ENCODE measurements at regions not wholly inside any gene's neighbourhood (a gene's known extent, or its start where the extent isn't known, plus 50 kb on each side); places are given as distances from the start of the nearest gene placed in this dataset.

DNA sequence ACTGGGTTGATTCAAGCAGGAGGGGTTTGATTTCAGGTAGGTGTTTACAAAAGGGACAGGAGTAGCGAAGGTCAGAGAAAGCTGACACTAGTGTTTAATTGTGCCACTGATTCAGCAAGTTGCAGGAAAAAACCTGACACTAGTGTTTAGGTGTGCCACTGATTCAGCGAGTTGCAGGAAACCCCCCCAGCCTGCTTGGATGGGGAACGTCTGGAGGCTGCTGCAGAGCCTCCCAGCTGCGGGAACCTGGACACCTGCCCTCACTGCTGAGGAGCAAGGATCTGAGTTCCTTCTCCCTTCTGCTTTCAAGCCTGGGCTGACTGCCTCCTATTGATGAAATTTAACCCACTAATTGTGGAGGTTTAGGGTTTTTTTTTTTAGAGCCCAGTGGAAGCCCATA, 84.2 kb downstream of the AVPR1A start:
- H3K4me1 ChIP-seq (ENCODE audit: insufficient read depth, low read length): peaks cover 3% of the 10 kb centered on the region; the same call in 1 of the 2 replicates
- H3K36me3 ChIP-seq (ENCODE audit: insufficient read depth, low read depth, low read length): no peaks in the 10 kb centered on the region
- no peak overlapping the region for H3K9ac ChIP-seq (ENCODE audit: low read depth, low read length)
- H3K4me3 ChIP-seq (ENCODE audit: low read length): no peak overlapping the region
- H3K27ac ChIP-seq (ENCODE audit: low read length): no peak overlapping the region
- H3K9me3 ChIP-seq (ENCODE audit: insufficient read depth, low read depth, low read length): no peaks in the 10 kb centered on the region
- H3K27me3 ChIP-seq (ENCODE audit: insufficient read depth, low read length): no peaks in the 10 kb centered on the region

DNA sequence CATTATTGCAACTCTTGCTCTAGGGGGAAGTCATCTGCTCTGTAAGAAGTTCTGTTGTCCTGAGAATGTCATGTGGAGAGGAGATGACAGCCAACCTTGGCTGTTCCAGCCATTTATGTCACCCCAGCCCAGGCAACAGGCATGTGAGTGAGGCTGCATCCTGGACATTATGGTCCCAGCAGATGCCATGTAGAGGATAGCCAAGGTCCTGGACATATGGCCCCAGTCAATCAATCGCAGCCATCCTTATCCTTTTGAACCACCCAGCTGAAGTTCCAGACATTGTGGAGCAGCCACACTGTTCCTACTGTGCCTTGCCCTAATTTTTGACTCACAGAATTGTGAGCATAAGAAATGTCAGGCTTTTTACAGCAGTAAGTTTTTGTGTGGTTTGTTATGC, 84.9 kb downstream of the AVPR1A start:
- H3K27ac ChIP-seq (ENCODE audit: low read length): no peak overlapping the region
- H3K9ac ChIP-seq (ENCODE audit: low read depth, low read length): no peak overlapping the region
- H3K4me3 ChIP-seq (ENCODE audit: low read length): no peak overlapping the region
- H3K9me3 ChIP-seq (ENCODE audit: insufficient read depth, low read depth, low read length): no peaks in the 10 kb centered on the region
- H3K36me3 ChIP-seq (ENCODE audit: insufficient read depth, low read depth, low read length): no peaks in the 10 kb centered on the region
- peaks cover 9% of the 10 kb centered on the region; the same call in 1 of the 2 replicates for H3K4me1 ChIP-seq (ENCODE audit: insufficient read depth, low read length)
- no peaks in the 10 kb centered on the region for H3K27me3 ChIP-seq (ENCODE audit: insufficient read depth, low read length)

DNA sequence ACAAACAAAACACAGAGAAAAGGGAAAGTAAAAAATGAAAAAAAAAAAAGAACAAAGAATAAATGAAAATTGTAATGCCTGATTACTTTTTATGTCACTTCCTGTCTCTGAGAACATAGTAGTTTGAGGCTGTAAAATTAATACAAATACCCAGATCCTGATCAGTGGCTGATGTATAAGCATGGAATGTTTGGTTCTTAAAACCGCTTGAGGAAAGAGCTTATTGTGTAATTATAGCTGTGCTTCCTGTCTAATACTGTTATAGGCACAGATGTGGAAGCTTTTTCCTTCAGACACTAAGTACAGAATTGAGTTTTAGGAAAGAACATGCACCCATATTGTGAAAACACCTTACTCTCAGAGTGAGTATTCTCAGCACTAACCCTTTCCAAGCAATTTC, 86.9 kb downstream of the AVPR1A start:
- no peak overlapping the region for H3K27ac ChIP-seq (ENCODE audit: low read length)
- no peaks in the 10 kb centered on the region for H3K36me3 ChIP-seq (ENCODE audit: insufficient read depth, low read depth, low read length)
- no peaks in the 10 kb centered on the region for H3K27me3 ChIP-seq (ENCODE audit: insufficient read depth, low read length)
- no peak overlapping the region for H3K4me3 ChIP-seq (ENCODE audit: low read length)
- peaks cover 10% of the 10 kb centered on the region; the same call in 1 of the 2 replicates for H3K4me1 ChIP-seq (ENCODE audit: insufficient read depth, low read length)
- H3K9me3 ChIP-seq (ENCODE audit: insufficient read depth, low read depth, low read length): no peaks in the 10 kb centered on the region
- no peak overlapping the region for H3K9ac ChIP-seq (ENCODE audit: low read depth, low read length)

DNA sequence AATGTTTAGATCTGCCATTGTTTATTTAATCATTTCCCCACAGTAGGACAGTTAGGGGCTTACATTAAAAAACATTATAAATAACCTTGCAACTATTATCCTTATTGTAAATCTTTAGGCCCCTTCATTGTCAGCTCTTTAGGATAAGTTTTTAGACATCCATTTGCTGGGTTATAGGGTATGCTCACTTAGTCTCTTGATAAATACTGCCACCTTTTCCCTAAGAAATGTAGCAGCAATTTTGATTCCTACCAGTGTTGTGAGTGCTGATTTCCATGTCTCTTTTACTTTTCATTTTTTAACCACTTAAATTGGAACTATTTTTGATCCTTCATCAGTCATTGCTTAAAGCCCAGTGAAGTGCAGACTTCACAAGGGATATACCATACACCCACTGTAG, 94.4 kb downstream of the AVPR1A start:
- no peak overlapping the region for H3K27ac ChIP-seq (ENCODE audit: low read length)
- H3K4me1 ChIP-seq (ENCODE audit: insufficient read depth, low read length): peaks cover 6% of the 10 kb centered on the region; the same call in 1 of the 2 replicates
- no peak overlapping the region for H3K4me3 ChIP-seq (ENCODE audit: low read length)
- H3K9ac ChIP-seq (ENCODE audit: low read depth, low read length): no peak overlapping the region
- H3K9me3 ChIP-seq (ENCODE audit: insufficient read depth, low read depth, low read length): no peaks in the 10 kb centered on the region
- H3K36me3 ChIP-seq (ENCODE audit: insufficient read depth, low read depth, low read length): no peaks in the 10 kb centered on the region
- H3K27me3 ChIP-seq (ENCODE audit: insufficient read depth, low read length): no peaks in the 10 kb centered on the region

DNA sequence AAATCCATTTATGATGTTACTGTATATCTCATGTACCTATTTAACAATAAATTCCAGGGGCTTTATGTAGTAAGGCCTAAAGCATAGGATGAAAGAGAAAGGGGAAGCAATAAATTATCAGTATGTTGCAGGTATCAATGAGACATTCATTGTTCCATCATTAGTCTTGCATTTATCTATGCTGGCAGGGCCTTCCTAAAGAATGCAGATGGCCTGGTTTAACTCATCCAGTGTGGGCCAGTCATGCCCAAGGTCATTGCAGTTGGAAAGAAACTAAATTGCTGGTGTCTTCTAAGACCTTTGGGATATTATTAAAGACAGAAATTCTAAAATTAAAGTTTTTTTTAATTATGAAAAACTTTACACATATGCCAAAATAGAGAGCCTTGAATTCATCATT, 98.3 kb downstream of the AVPR1A start:
- Histone ChIP-seq H3K27me3 (ENCODE audit: insufficient read depth, low read length) (no peaks in the 10 kb centered on the region), H3K9ac (ENCODE audit: low read depth, low read length) (no peak overlapping the region), H3K4me1 (ENCODE audit: insufficient read depth, low read length) (no peaks in the 10 kb centered on the region), H3K27ac (ENCODE audit: low read length) (no peak overlapping the region), H3K36me3 (ENCODE audit: insufficient read depth, low read depth, low read length) (no peaks in the 10 kb centered on the region), H3K9me3 (ENCODE audit: insufficient read depth, low read depth, low read length) (no peaks in the 10 kb centered on the region), H3K4me3 (ENCODE audit: low read length) (no peak overlapping the region)

DNA sequence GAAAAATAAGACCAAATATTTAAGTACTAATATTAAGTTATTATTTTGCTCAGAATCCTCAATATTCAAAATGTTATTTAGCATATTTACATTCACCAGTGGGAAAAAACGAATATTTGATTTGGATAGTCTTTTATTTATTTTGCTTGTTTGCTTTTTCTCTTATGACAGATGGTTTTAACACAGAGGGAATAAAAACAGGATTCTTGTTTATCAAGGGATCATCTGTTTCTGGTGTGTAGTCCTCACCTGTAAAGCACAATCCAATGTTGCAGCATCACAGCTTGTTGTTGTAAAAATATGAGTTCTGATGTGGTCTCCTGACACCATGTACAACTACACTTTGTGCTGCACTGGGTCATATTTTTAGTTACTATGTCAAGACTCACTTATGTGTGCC, 103.9 kb downstream of the AVPR1A start:
- Histone ChIP-seq H3K36me3 (ENCODE audit: insufficient read depth, low read depth, low read length) (no peaks in the 10 kb centered on the region), H3K27me3 (ENCODE audit: insufficient read depth, low read length) (no peaks in the 10 kb centered on the region), H3K9ac (ENCODE audit: low read depth, low read length) (no peak overlapping the region), H3K4me1 (ENCODE audit: insufficient read depth, low read length) (no peaks in the 10 kb centered on the region), H3K4me3 (ENCODE audit: low read length) (no peak overlapping the region), H3K27ac (ENCODE audit: low read length) (no peak overlapping the region), H3K9me3 (ENCODE audit: insufficient read depth, low read depth, low read length) (no peaks in the 10 kb centered on the region)

DNA sequence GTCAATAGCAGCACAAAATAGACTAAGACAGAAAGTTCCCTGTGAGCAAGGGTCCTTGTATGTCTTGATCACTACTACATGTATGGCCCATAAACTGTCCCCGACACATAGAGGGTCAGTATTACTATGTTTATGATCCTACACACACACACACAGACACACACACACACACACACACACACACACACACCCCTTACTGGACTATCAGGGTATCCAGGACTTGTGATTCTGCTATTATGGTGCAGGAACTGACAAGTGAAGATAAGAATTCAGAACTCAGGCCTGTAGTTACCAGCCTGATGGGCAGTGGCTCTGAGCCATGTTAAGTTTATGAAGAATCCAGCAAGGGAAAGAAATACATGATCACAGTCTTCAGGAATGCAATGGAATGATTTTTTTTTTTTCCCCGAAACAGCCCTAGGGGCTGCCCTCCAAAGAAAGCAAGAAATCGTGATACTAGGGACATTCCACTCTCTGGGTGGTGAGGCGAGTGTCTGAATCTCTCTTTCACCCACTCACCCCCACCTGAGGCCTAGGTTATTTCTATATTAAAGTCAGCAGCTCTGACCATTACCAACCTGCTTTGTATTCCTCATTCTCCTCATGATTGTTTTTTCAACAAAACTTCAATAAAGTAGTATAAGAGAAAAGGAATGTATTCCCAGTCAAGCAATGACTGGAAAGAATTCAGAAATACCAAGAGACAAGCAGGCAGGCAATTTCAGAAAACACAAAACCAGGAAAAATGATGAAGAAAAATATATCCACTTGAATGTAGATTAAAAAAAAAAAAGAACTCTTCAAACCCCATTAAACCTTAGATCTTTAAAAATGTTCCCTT, 105.8 kb downstream of the AVPR1A start:
- no peaks in the 10 kb centered on the region for H3K36me3 ChIP-seq (ENCODE audit: insufficient read depth, low read depth, low read length)
- H3K27ac ChIP-seq (ENCODE audit: low read length): no peak overlapping the region
- H3K9me3 ChIP-seq (ENCODE audit: insufficient read depth, low read depth, low read length): no peaks in the 10 kb centered on the region
- H3K9ac ChIP-seq (ENCODE audit: low read depth, low read length): no peak overlapping the region
- no peaks in the 10 kb centered on the region for H3K27me3 ChIP-seq (ENCODE audit: insufficient read depth, low read length)
- H3K4me3 ChIP-seq (ENCODE audit: low read length): no peak overlapping the region
- no peaks in the 10 kb centered on the region for H3K4me1 ChIP-seq (ENCODE audit: insufficient read depth, low read length)

DNA sequence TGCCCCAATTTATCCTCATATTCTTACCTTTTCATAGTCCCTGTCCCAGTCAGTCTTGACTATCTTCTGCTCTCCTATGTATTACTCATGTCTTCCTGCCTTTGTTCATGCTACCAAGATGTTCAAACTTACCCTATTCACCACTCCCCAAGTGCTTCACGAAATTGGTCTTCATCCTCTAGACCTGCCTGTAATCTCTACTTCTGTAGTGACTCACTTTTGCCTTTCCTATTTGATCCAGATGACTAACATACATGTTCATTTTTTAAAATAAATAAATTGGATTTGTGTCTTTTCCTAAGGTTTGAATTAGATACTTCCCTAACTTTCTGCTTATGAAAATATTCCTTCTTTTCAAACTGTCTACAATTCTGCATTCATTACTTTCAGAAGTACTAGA, 107.7 kb upstream of the PPM1H start:
- H3K9me3 ChIP-seq (ENCODE audit: insufficient read depth, low read depth, low read length): no peaks in the 10 kb centered on the region

DNA sequence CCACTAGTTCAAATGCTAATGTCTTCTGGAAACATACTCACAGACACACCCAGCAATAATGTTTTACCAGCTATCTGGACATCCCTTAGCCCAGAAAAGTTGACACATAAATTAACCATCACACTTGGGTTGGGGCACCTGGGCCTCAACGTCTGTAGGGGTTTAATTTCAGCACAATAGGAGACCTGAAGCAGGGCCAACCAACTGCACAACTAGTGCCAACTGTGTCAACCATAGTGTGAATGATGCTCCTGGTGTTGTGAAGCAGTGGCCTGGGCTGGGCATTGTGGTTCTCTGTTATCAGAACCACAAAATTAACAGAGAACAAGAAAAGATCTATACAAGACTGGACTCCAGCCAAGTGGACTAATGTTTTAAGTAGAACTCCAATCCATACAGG, 106.7 kb upstream of the PPM1H start:
- Histone ChIP-seq H3K4me3 (ENCODE audit: low read length) (no peak overlapping the region), H3K9me3 (ENCODE audit: insufficient read depth, low read depth, low read length) (no peaks in the 10 kb centered on the region), H3K27ac (ENCODE audit: low read length) (no peak overlapping the region), H3K4me1 (ENCODE audit: insufficient read depth, low read length) (no peaks in the 10 kb centered on the region), H3K36me3 (ENCODE audit: insufficient read depth, low read depth, low read length) (no peaks in the 10 kb centered on the region), H3K9ac (ENCODE audit: low read depth, low read length) (no peak overlapping the region), H3K27me3 (ENCODE audit: insufficient read depth, low read length) (no peaks in the 10 kb centered on the region)

More for the DNA sequence above, 107.7 kb upstream of the PPM1H start:
- H3K4me1 ChIP-seq (ENCODE audit: insufficient read depth, low read length): no peaks in the 10 kb centered on the region
- H3K27me3 ChIP-seq (ENCODE audit: insufficient read depth, low read length): no peaks in the 10 kb centered on the region
- H3K36me3 ChIP-seq (ENCODE audit: insufficient read depth, low read depth, low read length): no peaks in the 10 kb centered on the region
- H3K4me3 ChIP-seq (ENCODE audit: low read length): no peak overlapping the region
- H3K27ac ChIP-seq (ENCODE audit: low read length): no peak overlapping the region
- no peak overlapping the region for H3K9ac ChIP-seq (ENCODE audit: low read depth, low read length)

DNA sequence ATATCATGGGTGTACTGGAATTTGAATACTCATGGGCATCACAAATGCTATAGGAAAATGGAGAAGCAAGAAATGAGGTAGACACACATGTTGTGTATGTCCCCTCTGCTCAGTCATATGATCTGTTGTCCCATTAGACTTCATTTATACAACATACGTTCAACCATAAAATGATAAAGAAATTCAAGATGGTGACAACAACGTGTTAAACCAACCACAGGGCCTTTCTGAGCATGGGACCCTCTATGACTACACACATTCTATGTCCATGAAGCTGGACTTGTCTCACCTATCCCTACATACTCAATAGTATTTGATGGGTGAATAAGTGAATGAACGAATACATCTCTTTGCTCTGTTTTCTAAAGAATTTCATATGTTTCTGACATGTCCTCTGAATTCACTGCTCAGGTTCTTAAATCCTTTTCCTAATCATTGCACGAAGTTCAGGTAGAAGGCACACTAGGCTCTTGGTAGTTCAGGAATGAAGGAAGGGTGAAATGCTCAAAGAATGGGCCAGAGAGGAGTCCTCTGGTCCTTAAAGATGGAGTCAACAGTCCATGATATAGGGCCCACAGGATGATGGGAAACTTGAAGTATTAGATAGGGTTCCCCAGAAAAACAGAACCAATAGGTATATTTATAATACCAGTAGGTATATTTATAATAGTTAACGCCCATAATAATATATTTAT, 105.7 kb upstream of the PPM1H start:
- H3K27ac ChIP-seq (ENCODE audit: low read length): no peak overlapping the region
- no peak overlapping the region for H3K4me3 ChIP-seq (ENCODE audit: low read length)
- no peaks in the 10 kb centered on the region for H3K36me3 ChIP-seq (ENCODE audit: insufficient read depth, low read depth, low read length)

DNA sequence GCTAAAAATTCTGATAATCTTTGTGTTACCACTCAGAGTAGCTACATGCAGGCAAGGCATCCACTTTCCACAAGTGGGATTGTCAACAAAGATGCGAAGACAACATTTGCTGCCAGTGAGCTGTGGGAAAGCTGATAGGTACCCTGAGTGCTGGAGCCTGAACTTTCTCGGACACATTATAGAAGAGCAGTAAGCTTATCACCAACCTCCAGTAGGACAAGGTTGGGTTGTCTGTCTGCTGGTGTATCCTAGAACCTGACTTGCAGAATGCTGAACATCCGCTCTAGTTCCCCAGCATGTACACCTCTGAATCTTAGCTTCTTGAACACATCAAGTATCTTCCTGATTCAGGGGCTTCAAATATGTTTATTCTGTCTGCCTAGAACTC, 103.8 kb upstream of the PPM1H start:
- H3K27me3 ChIP-seq (ENCODE audit: insufficient read depth, low read length): no peaks in the 10 kb centered on the region
- H3K9me3 ChIP-seq (ENCODE audit: insufficient read depth, low read depth, low read length): no peaks in the 10 kb centered on the region
- no peak overlapping the region for H3K27ac ChIP-seq (ENCODE audit: low read length)
- no peak overlapping the region for H3K9ac ChIP-seq (ENCODE audit: low read depth, low read length)
- H3K4me3 ChIP-seq (ENCODE audit: low read length): no peak overlapping the region
- H3K4me1 ChIP-seq (ENCODE audit: insufficient read depth, low read length): no peaks in the 10 kb centered on the region
- no peaks in the 10 kb centered on the region for H3K36me3 ChIP-seq (ENCODE audit: insufficient read depth, low read depth, low read length)

More for the DNA sequence above, 105.7 kb upstream of the PPM1H start:
- H3K27me3 ChIP-seq (ENCODE audit: insufficient read depth, low read length): no peaks in the 10 kb centered on the region
- no peak overlapping the region for H3K9ac ChIP-seq (ENCODE audit: low read depth, low read length)
- H3K4me1 ChIP-seq (ENCODE audit: insufficient read depth, low read length): no peaks in the 10 kb centered on the region
- H3K9me3 ChIP-seq (ENCODE audit: insufficient read depth, low read depth, low read length): no peaks in the 10 kb centered on the region
